HepG2 (cell line): ENCODE measurements at regions not wholly inside any gene's neighbourhood (a gene's known extent, or its start where the extent isn't known, plus 50 kb on each side); places are given as distances from the start of the nearest gene placed in this dataset.

Experiments
- ATAC-seq: fragments of 200-7000 bp; cut with Tn5 transposase; 3 replicates; pipeline ENCODE4 v1.9.1; 2020; ENCODE audit warnings: mild to moderate bottlenecking, moderate library complexity
- BruUV-seq: library from RNA; stranded (reverse); fragments of 400-500 nt; replicated peaks from 2 replicates; lab custom pipeline; 2021; lab: Mats Ljungman, UMichigan
- CTCF ChIA-PET: fragments of 300-600 bp; formaldehyde crosslinking; extraction: SDS; loops from one replicate; lab custom pipeline; 2021; ENCODE audit warnings: low total read pairs, inconsistent platforms, low intra/inter-chr PET ratio; lab: Yijun Ruan, JAX
- POLR2A ChIA-PET: fragments of 350-600 bp; sonication (Branson Sonifier 250); formaldehyde crosslinking; loops from one replicate; lab custom pipeline; 2020; ENCODE audit warnings: antibody characterized with exemption, inconsistent platforms; lab: Yijun Ruan, JAX
- DNase-seq: peaks from one replicate; pipeline ENCODE4 v3.0.0-alpha.2; 2015; ENCODE audit warnings: low spot score
- FAIRE-seq: peaks from 3 replicates; lab custom pipeline; 2011; peaks lifted over from hg19 to GRCh38; lab: Jason Lieb, UNC
- H2AFZ ChIP-seq: one replicate; pipeline ENCODE4 v1.6.1; 2011; ENCODE audit warnings: low read length, inconsistent platforms
- H3K27ac ChIP-seq: fragments of 300-600 bp; 3 replicates; pipeline ENCODE4 v1.8.0; 2011; ENCODE audit warnings: mixed run types, mild to moderate bottlenecking, mixed read lengths, low read length, inconsistent platforms; ENCODE audit not compliant: insufficient read depth; ENCODE audit errors: extremely low read length
- H3K27me3 ChIP-seq, 2 experiments: fragments of 200-600 bp in 1 of 2; 2 replicates in 1 of 2; 3 replicates in 1 of 2; pipeline versions ENCODE4 v1.6.0 to v1.8.0; 2011; ENCODE audit warnings: low read length in 2 of 2, mild to moderate bottlenecking in 2 of 2, moderate library complexity in 2 of 2, inconsistent platforms in 1 of 2; ENCODE audit not compliant: insufficient read depth in 2 of 2, control insufficient read depth in 1 of 2
- H3K36me3 ChIP-seq, 2 experiments: fragments of 200-600 bp in 1 of 2; replicated peaks in 1 of 2; 2 replicates in 1 of 2; 3 replicates in 1 of 2; pipeline versions ENCODE4 v1.5.1 to v1.8.0; 2011; ENCODE audit warnings: low read length in 2 of 2, inconsistent platforms in 1 of 2; ENCODE audit not compliant: insufficient read depth in 2 of 2, control insufficient read depth in 1 of 2
- H3K4me1 ChIP-seq: 2 replicates; pipeline ENCODE4 v1.5.1; 2012; ENCODE audit warnings: low read length, inconsistent platforms; ENCODE audit not compliant: insufficient read depth
- H3K4me2 ChIP-seq: 2 replicates; pipeline ENCODE4 v1.6.0; 2011; ENCODE audit warnings: low read depth, low read length, inconsistent platforms
- H3K4me3 ChIP-seq, 3 experiments: fragments of 200-600 bp in 1 of 3; sonication (generic), shearing (Covaris generic) in 1 of 3; replicated peaks in 1 of 3; 2 replicates each; pipeline ENCODE4 v1.5.1; 2011 to 2016; ENCODE audit warnings: low read length in 3 of 3, inconsistent platforms in 2 of 3, low read depth in 2 of 3, mild to moderate bottlenecking in 2 of 3, control low read depth in 1 of 3, mixed read lengths in 1 of 3; ENCODE audit not compliant: insufficient read depth in 1 of 3
- H3K79me2 ChIP-seq: one replicate; pipeline ENCODE4 v1.6.1; 2011; ENCODE audit warnings: low read length, inconsistent platforms; ENCODE audit not compliant: insufficient read depth
- H3K9ac ChIP-seq: 2 replicates; pipeline ENCODE4 v1.6.0; 2011; ENCODE audit warnings: mild to moderate bottlenecking, low read depth, low read length, inconsistent platforms; ENCODE audit not compliant: insufficient read depth
- H3K9me3 ChIP-seq: 2 replicates; pipeline ENCODE4 v1.5.1; 2012; ENCODE audit warnings: mild to moderate bottlenecking, low read length
- H4K20me1 ChIP-seq: 2 replicates; pipeline ENCODE4 v1.6.0; 2011; ENCODE audit warnings: inconsistent platforms, mild to moderate bottlenecking, low read length, moderate library complexity; ENCODE audit not compliant: insufficient read depth
- ATF1 ChIP-seq: IDR thresholded peaks from 2 replicates; pipeline ENCODE4 v1.6.1; 2016; ENCODE audit warnings: mild to moderate bottlenecking, control low read depth
- CTCF ChIP-seq: sonication (generic); formaldehyde crosslinking; IDR thresholded peaks from 2 replicates; pipeline ENCODE4 v1.5.0; 2020; ENCODE audit warnings: mild to moderate bottlenecking, missing genetic modification reagents, moderate library complexity
- DR1 ChIP-seq: sonication (generic); formaldehyde crosslinking; IDR thresholded peaks from 2 replicates; pipeline ENCODE4 v1.8.0; 2021; ENCODE audit warnings: mild to moderate bottlenecking, missing genetic modification reagents, inconsistent platforms
- GATAD2A ChIP-seq: IDR thresholded peaks from 2 replicates; pipeline ENCODE4 v1.6.1; 2016
- GPN1 ChIP-seq: sonication (generic); formaldehyde crosslinking; IDR thresholded peaks from 2 replicates; pipeline ENCODE4 v1.5.1; 2020; ENCODE audit warnings: missing genetic modification reagents, borderline replicate concordance
- HMGXB3 ChIP-seq: sonication (generic); formaldehyde crosslinking; IDR thresholded peaks from 2 replicates; pipeline ENCODE4 v1.4.0; 2020; ENCODE audit warnings: missing genetic modification reagents, borderline replicate concordance
- JUNB ChIP-seq: sonication (generic); formaldehyde crosslinking; IDR thresholded peaks from 2 replicates; pipeline ENCODE4 v1.8.0; 2022; ENCODE audit warnings: missing genetic modification reagents, mild to moderate bottlenecking, borderline replicate concordance
- MIER3 ChIP-seq: IDR thresholded peaks from 2 replicates; pipeline ENCODE4 v1.6.1; 2016; ENCODE audit warnings: missing compliant biosample characterization, borderline replicate concordance
- NFYC ChIP-seq: IDR thresholded peaks from 2 replicates; pipeline ENCODE4 v1.6.1; 2016; ENCODE audit warnings: missing genetic modification reagents, missing compliant biosample characterization
- PBX2 ChIP-seq: IDR thresholded peaks from 2 replicates; pipeline ENCODE4 v1.6.1; 2016; ENCODE audit warnings: control low read depth
- RFX1 ChIP-seq: fragments of 450-650 bp; IDR thresholded peaks from 2 replicates; pipeline ENCODE4 v1.6.1; 2017
- TAF1 ChIP-seq: sonication (generic); formaldehyde crosslinking; IDR thresholded peaks from 2 replicates; pipeline ENCODE4 v1.4.0; 2020; ENCODE audit warnings: missing genetic modification reagents
- ZBTB33 ChIP-seq: sonication (generic); formaldehyde crosslinking; IDR thresholded peaks from 2 replicates; pipeline ENCODE4 v1.4.0; 2020; ENCODE audit warnings: missing genetic modification reagents
- ZBTB39 ChIP-seq: sonication (generic); formaldehyde crosslinking; IDR thresholded peaks from 2 replicates; pipeline ENCODE4 v1.5.0; 2020; ENCODE audit warnings: missing genetic modification reagents
- ZMYM3 ChIP-seq: sonication (generic); formaldehyde crosslinking; IDR thresholded peaks from 2 replicates; pipeline ENCODE4 v1.5.1; 2020; ENCODE audit warnings: mild to moderate bottlenecking, missing genetic modification reagents
- ZNF660 ChIP-seq: sonication (generic); formaldehyde crosslinking; IDR thresholded peaks from 2 replicates; pipeline ENCODE4 v1.5.1; 2020; ENCODE audit warnings: mild to moderate bottlenecking, low read depth, missing genetic modification reagents, borderline replicate concordance
- WGBS: methylation state at CpG from one replicate; pipeline ENCODE4 v1.1.6; 2017; ENCODE audit warnings: low lambda C conversion rate; 5-methylcytosine and 5-hydroxymethylcytosine counted together
- in situ Hi-C: cut with HindIII; loops from 2 replicates; pipeline ENCODE4 v1.10.0; 2017; ENCODE audit warnings: low pct_unique_long_range_greater_than_20kb; ENCODE audit not compliant: extremely low pct_ligation_motif_present
- intact Hi-C: fragments of 100-400 bp; cut with micrococcal nuclease; formaldehyde crosslinking; loops from one replicate; pipeline ENCODE4 v1.10.0; 2022; ENCODE audit not compliant: unreplicated experiment

GRCh38 chr4:188492886-188493285 lies 353.6 kb downstream of the TRIML1 start:
- H3K4me2 ChIP-seq: no peak overlapping the region
- H3K4me3 ChIP-seq: no peak overlapping the region
- in situ Hi-C loops: no loop called here
- intact Hi-C loops: no loop called here
- no TSS peak for BruUV-seq
- no peaks in the 10 kb centered on the region for H3K4me1 ChIP-seq
- DNase-seq: no peak
- POLR2A ChIA-PET: no interaction called here
- H3K27me3 ChIP-seq: no peaks in the 10 kb centered on the region
- H3K36me3 ChIP-seq: no peaks in the 10 kb centered on the region
- H3K9ac ChIP-seq: no peak overlapping the region
- H4K20me1 ChIP-seq: no peaks in the 10 kb centered on the region
- no peak overlapping the region for H2AFZ ChIP-seq
- no peak overlapping the region for H3K27ac ChIP-seq
- no peak for FAIRE-seq
- H3K9me3 ChIP-seq: peaks cover 25% of the 10 kb centered on the region
- H3K79me2 ChIP-seq: no peaks in the 10 kb centered on the region
- WGBS: 49% methylated on average over 6 of the region's 6 CpGs
- ATAC-seq: no peak
- CTCF ChIA-PET: no interaction called here
- TF ChIP-seq ZBTB39 (CRISPR knock-in tag) (no peak), CTCF (CRISPR knock-in tag) (no peak), MIER3 (CRISPR knock-in tag) (no peak), RFX1 (no peak), ATF1 (no peak), GPN1 (CRISPR knock-in tag) (no peak), ZNF660 (CRISPR knock-in tag) (no peak), DR1 (CRISPR knock-in tag) (no peak), NFYC (CRISPR knock-in tag) (no peak), TAF1 (no peak), HMGXB3 (no peak), ZMYM3 (CRISPR knock-in tag) (no peak), GATAD2A (CRISPR knock-in tag) (no peak), PBX2 (no peak), JUNB (CRISPR knock-in tag) (no peak), ZBTB33 (CRISPR knock-in tag) (no peak)
